BE2C (cell line): ENCODE measurements at regions not wholly inside any gene's neighbourhood (a gene's known extent, or its start where the extent isn't known, plus 50 kb on each side); places are given as distances from the start of the nearest gene placed in this dataset.

Experiments
- DNase-seq: peaks from one replicate; pipeline ENCODE4 v3.0.0-alpha.2; 2020
- H3K27me3 ChIP-seq: fragments of 250-450 bp; sonication (Bioruptor Pico); 2 replicates; pipeline ENCODE4 v1.5.1; 2020; ENCODE audit warnings: mild to moderate bottlenecking
- H3K36me3 ChIP-seq: fragments of 250-450 bp; sonication (Bioruptor Pico); 2 replicates; pipeline ENCODE4 v1.5.1; 2020; ENCODE audit warnings: mild to moderate bottlenecking
- H3K4me1 ChIP-seq: fragments of 250-450 bp; sonication (Bioruptor Pico); 2 replicates; pipeline ENCODE4 v1.5.1; 2020
- H3K4me3 ChIP-seq: 2 replicates; pipeline ENCODE4 v1.5.1; 2011; ENCODE audit warnings: low read depth, low read length
- H3K9me3 ChIP-seq: fragments of 250-450 bp; sonication (Bioruptor Pico); 2 replicates; pipeline ENCODE4 v1.5.1; 2020
- CTCF ChIP-seq: IDR thresholded peaks from 2 replicates; pipeline ENCODE4 v1.5.1; 2012; ENCODE audit warnings: mild to moderate bottlenecking, low read depth, low read length

- Histone ChIP-seq H3K9me3 (no peaks in the 10 kb centered on the region), H3K27me3 (no peaks in the 10 kb centered on the region), H3K36me3 (no peaks in the 10 kb centered on the region), H3K4me3 (no peak overlapping the region), H3K4me1 (no peaks in the 10 kb centered on the region)
- no peak for DNase-seq
- no peak for TF ChIP-seq CTCF
Observed at GRCh38 chr3:5035113-5035512, 55.9 kb downstream of the BHLHE40 start.

GRCh38 chr3:5035692-5036391 lies 56.6 kb downstream of the BHLHE40 start:
- H3K4me1 ChIP-seq: no peaks in the 10 kb centered on the region
- TF ChIP-seq CTCF: no peak
- no peak for DNase-seq
- H3K36me3 ChIP-seq: no peaks in the 10 kb centered on the region
- H3K9me3 ChIP-seq: no peaks in the 10 kb centered on the region
- no peak overlapping the region for H3K4me3 ChIP-seq
- H3K27me3 ChIP-seq: no peaks in the 10 kb centered on the region

- Histone ChIP-seq H3K27me3 (no peaks in the 10 kb centered on the region), H3K36me3 (no peaks in the 10 kb centered on the region), H3K9me3 (no peaks in the 10 kb centered on the region), H3K4me3 (no peak overlapping the region), H3K4me1 (no peaks in the 10 kb centered on the region)
- DNase-seq: no peak
- TF ChIP-seq CTCF: no peak
Observed at GRCh38 chr3:5036392-5036766, 57.1 kb downstream of the BHLHE40 start.

GRCh38 chr3:5036858-5037257 lies 57.6 kb downstream of the BHLHE40 start:
- H3K27me3 ChIP-seq: no peaks in the 10 kb centered on the region
- TF ChIP-seq CTCF: no peak
- no peak overlapping the region for H3K4me3 ChIP-seq

GRCh38 chr3:5039585-5039984 lies 60.3 kb downstream of the BHLHE40 start:
- no peak for DNase-seq
- Histone ChIP-seq H3K4me3 (no peak overlapping the region), H3K36me3 (no peaks in the 10 kb centered on the region), H3K27me3 (no peaks in the 10 kb centered on the region), H3K4me1 (no peaks in the 10 kb centered on the region), H3K9me3 (no peaks in the 10 kb centered on the region)
- TF ChIP-seq CTCF: no peak

More at GRCh38 chr3:5036858-5037257, 57.6 kb downstream of the BHLHE40 start:
- no peaks in the 10 kb centered on the region for H3K4me1 ChIP-seq
- no peaks in the 10 kb centered on the region for H3K9me3 ChIP-seq
- H3K36me3 ChIP-seq: no peaks in the 10 kb centered on the region
- no peak for DNase-seq

- H3K4me1 ChIP-seq: no peaks in the 10 kb centered on the region
- no peak overlapping the region for H3K4me3 ChIP-seq
- no peak for DNase-seq
Observed at GRCh38 chr3:5041315-5041714, 62.1 kb downstream of the BHLHE40 start.

More at GRCh38 chr3:5041315-5041714, 62.1 kb downstream of the BHLHE40 start:
- Histone ChIP-seq H3K36me3 (no peaks in the 10 kb centered on the region), H3K9me3 (no peaks in the 10 kb centered on the region), H3K27me3 (no peaks in the 10 kb centered on the region)
- no peak for TF ChIP-seq CTCF
